GOT3 (cell line): ENCODE measurements at regions not wholly inside any gene's neighbourhood (a gene's known extent, or its start where the extent isn't known, plus 50 kb on each side); places are given as distances from the start of the nearest gene placed in this dataset.
"Not testable (repeated sequence)": the region's sequence is repeated elsewhere in the genome, so short reads cannot be mapped to it uniquely, and the experiment has no call there.

Experiments used
- DNase-seq: peaks from one replicate; lab custom pipeline; 2025; ENCODE audit warnings: mixed read lengths; lab: John Stamatoyannopoulos, UW

DNA sequence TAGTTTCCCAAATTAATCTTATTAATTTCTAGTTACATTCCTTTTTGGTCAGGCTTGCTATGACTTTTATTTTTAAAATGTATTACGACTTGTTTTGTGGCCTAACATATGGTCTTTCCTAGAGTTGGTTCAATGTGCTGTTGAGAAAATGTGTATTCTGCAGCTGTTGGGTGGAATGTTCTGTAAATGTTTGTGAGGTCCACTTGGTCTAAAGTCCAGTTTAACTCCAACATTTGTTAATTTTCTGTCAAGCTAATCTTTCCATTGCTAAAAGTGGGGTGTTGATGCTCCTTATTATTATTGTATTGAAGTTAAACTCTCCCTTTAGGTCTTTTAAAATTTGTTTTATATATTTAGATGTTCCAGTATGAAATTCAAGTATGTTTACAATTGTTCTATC is 1010.8 kb upstream of the EDIL3 start:
- DNase-seq: no peak

DNA sequence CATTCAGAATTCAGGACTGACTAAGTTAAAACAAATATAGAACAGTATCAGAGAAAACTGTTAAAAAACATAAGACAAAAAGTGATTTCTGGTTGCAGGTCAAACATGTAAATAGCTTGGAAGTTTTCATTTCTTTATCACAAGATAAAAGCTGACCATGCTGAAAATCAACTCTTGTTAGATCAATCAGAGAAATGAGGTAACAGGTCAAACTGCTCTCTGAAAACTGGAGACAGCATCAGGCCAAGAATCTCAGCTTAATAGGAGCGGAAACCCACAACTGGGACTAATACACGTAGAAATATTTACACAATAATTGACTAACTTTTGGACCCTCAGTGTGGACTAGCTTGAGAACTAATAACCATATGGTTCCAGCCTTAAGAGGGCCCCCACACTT is 1012.8 kb upstream of the EDIL3 start:
- no peak for DNase-seq

DNA sequence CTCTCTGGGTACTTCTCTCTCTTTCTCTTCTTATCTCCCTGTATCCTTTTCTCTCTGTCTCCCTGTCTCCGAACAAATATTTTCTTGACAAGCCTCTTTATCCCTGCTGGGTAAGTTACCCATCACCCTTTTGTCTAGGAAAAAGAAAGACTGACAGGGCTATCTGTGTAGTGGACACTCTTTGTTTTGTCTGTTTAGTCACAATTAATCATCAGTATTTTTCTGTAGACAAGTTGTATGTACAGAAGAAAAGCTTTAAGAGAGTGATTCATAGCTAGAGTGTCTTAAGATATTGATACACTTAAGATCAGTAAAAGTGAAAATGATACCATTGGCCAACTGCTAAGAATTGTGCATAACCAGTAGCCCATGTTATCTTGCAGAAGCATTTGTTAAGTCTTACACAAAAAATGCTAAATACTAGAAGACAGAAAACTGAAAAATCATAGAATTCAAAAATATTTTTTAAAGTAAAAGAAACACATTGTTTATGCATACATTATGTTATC is 1043.8 kb upstream of the EDIL3 start:
- DNase-seq: no peak

DNA sequence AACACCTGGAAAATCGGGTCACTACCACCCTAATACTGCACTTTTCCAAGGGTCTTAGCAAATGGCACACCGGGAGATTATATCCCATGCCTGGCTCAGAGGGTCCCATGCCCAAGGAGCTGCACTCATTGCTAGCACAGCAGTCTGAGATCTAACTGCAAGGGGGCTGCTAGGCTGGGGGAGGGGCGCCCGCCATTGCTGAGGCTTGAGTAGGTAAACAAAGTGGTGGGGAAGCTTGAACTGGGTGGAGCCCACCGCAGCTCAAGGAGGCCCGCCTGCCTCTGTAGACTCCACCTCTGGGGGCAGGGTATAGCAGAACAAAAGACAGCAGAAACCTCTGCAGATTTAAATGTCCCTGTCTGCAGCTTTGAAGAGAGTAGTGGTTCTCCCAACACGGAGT is 1047.0 kb upstream of the EDIL3 start:
- not testable (repeated sequence) for DNase-seq

DNA sequence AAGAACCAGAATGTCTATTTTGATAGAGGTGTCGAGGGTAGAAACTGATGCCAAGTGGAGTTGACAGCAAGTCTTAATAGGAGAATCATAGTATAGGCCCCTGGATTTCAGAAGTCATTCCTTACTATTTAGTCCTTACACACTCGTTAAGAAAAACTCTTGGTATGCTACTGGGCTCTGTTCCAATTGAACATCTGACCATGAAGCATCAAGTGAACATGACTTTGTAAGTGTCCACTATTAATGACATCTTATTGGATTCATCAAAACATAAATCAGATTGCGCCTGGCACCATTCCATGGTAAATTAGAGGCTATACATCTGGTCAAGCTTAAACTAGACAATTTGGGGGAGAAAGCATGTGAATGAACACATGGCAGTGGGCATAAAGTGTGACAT is 1056.5 kb upstream of the EDIL3 start:
- no peak for DNase-seq

DNA sequence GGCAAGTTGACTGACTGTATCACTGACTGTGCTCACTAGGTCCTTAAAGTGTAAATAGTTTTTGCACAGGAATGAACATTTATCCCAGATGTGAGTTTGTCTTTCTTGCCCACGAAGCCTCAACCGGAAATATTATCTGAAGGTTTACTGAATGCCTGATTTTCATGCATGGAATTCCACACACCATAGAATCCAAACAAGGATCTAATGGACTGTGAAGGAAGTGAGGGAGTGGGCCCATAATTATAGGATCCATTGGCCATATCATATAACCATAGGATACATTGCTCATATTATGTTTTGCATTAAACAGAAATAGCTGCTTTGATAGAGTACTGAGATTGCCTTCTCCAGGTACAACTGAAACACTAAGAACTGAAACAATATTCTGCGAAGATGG is 1057.2 kb upstream of the EDIL3 start:
- DNase-seq: no peak

DNA sequence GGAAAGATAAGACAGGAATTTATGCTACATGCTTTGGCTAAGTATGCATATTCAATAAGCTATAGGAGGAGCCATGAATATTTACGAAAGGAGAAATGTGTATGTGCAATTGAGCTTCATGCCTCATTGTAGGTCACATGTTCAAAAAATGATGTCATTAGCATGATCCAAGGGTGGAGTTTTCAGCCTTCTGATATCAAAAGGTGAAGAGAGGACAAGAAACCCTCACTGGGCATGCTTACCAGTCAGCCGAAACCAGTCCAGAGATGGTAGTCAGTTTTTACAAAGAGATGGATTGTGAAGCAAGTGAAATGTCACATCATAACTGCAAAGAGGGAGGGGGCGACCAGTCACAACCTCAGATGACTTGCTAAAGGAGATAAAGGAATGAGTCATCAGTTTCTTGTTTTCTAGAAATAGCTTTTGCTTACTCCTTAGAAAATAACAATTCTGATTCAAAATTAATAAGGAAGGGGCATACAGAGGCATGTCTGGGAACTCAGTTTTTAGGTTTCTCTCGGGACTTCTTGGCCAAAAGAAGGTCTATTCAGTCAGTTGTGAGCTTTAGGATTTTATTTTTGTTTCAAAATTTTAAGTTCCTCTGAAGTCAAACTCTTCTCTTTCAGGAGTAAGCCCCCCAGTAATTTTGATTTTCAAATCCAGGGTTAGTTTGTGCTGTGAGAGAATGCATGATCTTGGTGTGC is 1067.8 kb upstream of the EDIL3 start:
- no peak for DNase-seq

DNA sequence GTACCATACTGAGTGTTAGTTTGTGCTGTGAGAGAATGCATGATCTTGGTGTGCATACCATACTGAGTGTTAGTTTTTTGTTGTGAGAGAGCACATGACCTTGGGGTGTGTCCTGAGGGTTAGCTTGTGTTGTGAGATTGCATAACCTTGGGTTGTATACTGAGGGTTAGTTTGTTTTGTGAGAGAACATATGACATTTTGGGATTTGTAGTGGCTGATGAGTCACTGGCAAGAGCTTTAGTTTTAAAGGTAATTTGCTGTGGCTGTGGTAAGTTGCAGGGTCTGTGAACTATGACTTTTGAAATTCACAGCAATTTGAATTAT is 1068.3 kb upstream of the EDIL3 start:
- DNase-seq: no peak

DNA sequence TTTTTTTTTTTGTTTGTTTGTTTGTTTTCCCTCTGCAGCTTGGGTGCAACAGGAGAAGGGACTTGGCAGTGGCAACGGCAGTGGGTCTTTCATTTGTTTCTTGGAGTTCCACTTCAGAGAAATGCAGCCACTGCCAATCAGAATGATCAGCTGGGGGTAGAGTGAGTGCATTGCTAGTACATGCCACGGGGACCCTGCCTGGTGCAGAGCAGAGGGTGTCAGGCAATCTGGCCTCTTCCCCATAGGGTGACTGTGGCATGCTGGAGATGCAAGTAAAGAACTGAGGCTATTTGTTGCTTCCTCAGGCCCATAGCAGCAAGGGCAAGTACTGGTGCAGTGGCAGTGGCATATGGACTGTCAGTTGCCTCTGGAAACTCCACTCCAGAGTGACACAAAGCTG is 1073.6 kb upstream of the EDIL3 start:
- no peak for DNase-seq

DNA sequence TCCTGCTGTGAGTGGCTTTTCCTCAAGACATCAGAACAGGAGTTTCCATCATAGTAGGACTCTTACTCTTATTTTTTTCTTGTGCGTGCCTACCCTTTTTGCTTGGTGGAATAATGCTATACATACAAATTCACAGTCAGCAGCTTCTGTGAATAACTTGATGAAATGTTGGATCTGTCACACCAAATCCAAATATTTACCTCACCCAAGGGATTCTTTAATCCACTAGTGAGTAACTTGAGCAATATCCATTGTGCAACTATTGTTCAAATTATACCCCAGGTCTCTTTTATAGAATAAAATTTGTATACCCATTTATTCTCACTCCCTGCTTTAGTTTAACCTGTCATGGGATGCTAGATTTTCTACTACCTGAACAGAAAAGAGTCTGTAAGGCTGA is 1078.3 kb upstream of the EDIL3 start:
- no peak for DNase-seq

DNA sequence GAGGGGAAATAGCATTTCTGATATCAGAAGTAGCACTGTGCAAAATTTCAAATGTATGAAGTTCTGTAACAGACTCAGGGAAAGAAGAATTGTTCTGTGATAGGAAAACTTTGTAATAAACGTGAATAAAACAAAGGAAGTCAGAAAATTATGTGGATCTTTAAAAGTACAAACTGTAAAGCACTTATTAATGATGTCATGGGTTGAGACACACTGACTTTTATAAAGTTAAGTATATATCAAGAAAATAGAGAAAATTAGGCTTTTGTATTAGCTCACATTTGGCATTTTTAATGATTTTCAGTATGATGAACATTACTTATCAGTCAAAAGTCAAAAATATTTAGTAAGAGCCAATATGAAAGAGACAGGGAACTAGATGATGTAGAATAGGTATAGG is 1081.7 kb upstream of the EDIL3 start:
- no peak for DNase-seq

DNA sequence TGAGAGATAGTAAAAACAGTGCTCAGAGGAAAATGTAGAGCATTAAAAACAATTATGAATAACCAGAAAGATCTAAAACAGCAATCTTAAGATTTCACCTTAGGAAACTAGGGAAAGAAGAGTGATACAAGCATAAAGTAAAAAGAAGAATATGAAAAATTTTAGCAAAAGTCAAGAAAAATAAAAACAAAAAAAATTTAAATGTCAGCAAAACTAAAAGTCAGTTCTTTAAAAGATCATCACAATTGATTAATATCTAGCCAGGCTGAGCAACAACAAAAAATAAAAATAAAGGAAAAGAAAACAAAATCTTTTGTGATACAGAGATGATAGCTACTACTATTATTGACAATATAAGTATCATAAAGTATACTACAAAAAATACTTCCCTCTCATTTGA is 1088.1 kb upstream of the EDIL3 start:
- no peak for DNase-seq

DNA sequence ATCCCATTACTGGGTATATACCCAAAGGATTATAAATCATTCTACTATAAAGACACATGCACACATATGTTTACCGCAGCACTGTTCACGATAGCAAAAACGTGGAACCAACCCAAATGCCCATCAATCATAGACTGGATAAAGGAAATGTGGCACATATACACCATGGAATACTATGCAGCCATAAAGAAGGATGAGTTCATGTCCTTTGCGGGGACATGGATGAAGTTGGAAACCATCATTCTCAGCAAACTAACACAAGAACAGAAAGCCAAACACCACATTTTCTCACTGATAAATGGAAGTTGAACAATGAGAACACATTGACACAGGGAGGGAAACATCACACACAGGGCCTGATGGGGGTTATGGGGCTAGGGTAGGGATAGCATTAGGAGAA is 1090.5 kb upstream of the EDIL3 start:
- not testable (repeated sequence) for DNase-seq

DNA sequence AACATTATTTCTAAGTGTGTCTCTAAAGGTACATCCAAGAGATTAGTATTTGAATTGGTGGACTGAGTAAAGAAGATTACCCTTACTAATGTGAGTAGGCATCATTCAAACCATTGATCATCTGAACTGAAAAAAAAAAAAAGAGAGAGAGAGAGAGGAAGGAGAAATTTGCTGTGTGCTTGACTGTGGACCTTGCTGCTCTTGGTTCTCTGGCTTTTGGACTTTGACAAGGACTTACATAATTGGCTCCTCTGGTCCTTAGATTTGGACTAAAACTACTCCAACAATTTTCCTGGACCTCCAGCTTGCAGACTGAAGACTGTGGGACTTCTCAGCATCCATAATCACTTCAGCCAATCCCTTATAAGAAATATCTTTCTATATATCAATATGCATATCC is 1091.9 kb upstream of the EDIL3 start:
- no peak for DNase-seq

DNA sequence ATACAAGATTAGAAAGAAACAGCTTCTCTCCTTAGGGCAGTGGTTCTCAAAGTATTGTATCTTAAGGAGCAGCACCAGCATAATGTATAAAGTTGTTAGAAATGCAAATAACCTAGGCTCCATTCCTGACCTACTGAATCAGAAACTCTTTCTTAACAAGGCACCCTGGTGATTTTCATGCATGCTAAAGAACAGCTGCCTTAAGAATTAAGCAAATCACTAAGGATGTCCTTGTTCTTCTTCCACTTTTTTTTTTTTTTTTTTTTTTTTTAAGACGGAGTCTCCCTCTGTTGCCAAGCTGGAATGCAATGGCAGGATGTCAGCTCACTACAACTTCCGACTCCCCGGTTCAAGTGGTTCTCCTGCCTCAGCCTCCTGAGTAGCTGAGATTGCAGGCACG is 1095.2 kb upstream of the EDIL3 start:
- DNase-seq: no peak

DNA sequence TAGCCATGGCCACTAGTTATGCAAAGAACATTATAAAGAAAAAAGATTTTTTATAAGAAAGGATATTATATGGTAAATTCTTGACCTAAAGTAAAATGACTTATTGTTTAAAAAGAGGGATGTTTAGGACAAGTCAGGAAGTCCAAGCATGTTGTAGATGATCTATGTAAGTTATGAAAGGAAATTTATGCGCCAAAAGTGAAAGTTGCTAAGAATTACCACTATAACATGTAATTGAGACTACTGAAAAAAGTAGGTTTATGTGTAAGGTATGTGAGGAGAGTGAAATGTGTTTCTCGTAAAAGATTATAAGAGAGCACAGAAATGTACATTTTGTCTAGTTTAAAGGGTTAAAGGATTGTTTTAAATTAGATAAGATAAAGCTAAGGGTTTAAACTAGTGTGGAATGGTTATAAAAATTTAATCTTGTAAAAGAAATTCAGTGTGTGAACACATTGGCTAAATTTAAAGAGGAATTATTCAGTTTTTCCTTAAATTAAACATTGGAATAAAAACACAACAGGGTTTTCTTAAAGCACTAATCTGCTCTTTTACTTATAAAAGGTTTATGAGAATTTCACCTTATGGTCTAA is 1100.4 kb upstream of the EDIL3 start:
- no peak for DNase-seq

DNA sequence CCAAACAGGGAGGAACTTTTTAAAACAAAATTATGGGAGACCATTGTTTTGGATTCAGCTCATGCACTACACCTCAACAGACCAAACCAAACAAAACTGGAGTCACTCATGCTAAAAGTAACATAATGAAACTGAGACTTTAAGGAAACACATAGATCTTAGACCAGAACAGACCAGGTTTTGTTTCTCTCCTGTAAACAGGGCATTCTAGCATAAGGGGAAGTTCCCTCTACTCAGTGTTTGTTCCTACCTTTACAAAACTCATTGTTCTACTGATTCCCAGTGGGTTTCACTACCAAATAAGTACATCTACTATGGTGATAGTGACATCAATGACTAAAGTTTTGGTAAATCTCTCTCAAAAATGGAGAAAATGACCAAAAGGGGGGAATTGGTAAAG is 1103.6 kb upstream of the EDIL3 start:
- DNase-seq: no peak

DNA sequence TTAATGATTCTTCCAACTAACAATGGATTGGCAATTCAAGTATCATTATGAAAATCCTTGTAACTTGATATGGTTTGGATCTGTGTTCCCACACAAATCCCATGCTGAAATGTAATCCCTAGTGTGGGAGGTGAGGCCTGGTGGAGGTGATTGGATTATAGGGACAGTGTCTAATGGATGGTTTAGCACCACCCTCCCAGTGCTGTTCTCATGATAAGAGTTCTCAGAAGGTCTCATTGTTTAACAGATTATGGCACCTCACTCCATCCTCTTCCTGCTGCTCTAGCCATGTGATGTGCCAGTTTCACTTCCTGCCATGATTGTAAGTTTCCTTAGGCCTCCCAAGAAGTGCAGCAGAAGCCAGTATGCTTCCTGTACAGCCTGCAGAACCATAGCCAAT is 1116.2 kb upstream of the EDIL3 start:
- DNase-seq: no peak

DNA sequence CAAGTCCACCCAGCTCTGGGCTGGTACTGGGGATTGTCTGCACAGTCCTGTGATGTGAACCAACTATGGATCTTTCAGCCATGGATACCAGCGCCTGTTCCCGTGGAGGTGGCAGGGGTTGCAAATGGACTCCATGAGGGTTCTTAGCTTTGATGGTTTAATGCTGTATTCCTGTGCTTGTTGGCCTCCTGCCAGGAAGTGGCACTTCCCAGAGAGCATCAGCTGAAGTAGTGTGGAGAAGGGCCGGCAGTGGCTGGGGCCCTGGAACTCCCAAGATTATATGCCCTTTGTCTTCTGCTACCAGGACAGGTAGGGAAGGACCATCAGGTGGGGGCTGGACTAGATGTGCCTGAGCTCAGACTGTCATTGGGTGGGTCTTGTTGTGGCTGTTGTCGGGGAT is 1104.8 kb upstream of the COX7C start:
- DNase-seq: no peak

DNA sequence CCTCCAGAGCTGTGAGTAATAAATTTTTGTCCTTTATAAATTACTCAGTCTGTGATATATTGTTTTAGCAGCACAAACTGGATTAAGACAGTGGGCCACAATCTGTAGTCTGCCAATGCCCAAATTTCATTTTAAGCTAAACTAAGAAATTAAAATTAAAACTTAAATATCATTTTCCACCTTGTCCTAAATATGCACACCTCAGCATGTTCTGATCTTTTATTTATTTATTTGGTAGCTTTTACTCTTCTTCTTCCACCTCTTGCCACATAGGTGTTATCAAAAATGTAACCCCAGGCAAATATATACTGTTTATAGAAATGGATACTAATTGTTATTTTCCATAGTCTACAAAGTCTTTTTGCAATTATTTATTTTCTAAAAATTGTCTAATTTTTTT is 1102.2 kb upstream of the COX7C start:
- no peak for DNase-seq

DNA sequence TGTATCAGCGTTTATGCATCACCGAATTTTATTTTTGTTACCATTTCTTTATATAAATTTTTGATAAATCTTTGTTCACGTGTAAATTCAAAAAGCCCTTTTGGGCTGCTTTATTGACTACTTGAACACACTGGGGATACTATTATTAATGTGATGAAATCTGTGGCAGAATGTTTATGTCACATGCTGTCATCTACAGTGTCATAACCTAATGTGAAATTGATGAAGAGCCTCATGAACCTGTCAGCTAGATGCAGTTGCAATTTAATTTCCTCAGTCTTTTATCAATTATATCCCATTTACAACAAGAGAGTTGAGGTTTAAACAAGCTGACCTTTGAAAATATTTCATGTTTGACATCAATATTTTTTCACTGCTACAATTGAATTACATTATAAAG is 1100.4 kb upstream of the COX7C start:
- no peak for DNase-seq

DNA sequence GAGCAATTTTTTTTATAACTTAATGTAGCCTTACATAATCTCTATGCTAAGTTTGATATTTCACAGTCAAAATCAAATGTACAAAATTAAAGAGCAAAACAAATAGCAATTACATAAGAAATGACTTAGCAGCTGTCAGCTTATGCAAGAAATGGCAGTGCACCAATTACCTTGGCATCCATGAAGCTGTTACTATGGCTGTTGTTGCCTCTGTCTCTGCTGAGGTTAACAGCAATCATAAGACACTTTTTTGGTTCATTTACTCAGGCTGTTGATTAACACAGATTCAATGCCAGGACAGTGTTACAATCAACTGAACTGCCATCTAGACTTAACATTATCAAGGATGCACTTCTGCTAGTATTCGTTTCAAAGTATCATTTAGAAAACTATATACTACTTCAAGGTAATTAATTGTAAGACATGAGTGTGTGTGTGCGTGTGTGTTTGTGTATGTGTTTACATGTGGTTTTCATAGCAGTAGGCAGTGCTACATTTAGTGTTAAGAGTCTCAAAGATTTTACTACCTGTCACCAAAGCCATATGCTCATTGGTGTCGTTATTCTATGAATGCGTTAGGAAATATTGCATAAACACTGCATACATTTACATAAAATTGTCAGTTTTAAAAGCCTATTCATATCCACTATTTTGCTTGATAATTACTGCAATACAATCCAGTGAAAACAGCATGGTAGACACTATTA is 1084.2 kb upstream of the COX7C start:
- no peak for DNase-seq

DNA sequence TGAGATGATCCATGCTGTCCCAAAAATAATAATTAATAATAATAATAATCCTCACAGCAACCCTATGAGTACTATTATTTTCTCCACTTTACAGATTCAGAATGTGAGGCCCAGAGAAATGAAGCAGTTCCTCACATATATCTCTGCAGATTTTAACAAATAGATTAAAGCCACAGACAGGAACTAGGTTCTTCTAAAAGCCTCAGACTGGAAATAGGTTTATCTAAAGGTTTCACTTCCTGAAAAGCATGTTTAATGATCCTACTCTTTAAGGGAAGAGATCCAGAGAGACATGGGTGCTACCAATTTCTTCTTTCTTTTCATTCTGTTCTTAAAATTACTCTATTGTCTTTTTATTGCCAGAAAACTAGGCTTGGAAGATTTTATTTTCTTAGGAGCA is 1079.4 kb upstream of the COX7C start:
- no peak for DNase-seq

DNA sequence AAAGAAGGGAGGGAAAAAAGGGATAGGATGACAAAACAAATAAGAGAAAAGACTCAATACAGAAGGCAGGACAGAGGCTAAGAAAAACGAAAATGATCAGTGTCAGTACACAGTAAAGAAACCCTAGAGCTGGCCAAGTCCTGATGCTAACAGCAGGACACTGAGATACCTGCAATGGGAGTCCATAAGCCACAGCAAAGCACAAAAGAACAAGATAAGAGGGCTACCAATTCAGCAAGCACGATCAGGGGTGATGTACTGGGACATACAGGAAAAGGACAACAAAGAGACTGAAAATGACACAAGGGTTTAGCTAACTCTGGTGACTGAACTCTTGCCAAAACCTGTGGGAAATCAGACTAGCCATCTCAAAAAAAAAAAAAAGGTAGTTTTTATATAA is 1072.6 kb upstream of the COX7C start:
- no peak for DNase-seq
